ENCODE measurements at regions not wholly inside any gene's neighbourhood (a gene's known extent, or its start where the extent isn't known, plus 50 kb on each side); places are given as distances from the start of the nearest gene placed in this dataset.

GRCh38 chr11:25339281-25339680 is 842.4 kb downstream of the LUZP2 start:
- TF ChIP-seq, protein P1, sequence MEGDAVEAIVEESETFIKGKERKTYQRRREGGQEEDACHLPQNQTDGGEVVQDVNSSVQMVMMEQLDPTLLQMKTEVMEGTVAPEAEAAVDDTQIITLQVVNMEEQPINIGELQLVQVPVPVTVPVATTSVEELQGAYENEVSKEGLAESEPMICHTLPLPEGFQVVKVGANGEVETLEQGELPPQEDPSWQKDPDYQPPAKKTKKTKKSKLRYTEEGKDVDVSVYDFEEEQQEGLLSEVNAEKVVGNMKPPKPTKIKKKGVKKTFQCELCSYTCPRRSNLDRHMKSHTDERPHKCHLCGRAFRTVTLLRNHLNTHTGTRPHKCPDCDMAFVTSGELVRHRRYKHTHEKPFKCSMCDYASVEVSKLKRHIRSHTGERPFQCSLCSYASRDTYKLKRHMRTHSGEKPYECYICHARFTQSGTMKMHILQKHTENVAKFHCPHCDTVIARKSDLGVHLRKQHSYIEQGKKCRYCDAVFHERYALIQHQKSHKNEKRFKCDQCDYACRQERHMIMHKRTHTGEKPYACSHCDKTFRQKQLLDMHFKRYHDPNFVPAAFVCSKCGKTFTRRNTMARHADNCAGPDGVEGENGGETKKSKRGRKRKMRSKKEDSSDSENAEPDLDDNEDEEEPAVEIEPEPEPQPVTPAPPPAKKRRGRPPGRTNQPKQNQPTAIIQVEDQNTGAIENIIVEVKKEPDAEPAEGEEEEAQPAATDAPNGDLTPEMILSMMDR (IDR thresholded peaks at IDR 0.05): no peak
- no peak for TF ChIP-seq POLR2A (IDR thresholded peaks at IDR 0.05)
- no peak overlapping the region for H3K4me3 ChIP-seq
- no peak for DNase-seq
- 73 to 75% methylated on average over 4 of the region's 4 CpGs for WGBS, 2 donors
- intact Hi-C loops (cut with DNase I): no loop called here
- H3K36me3 ChIP-seq: no peaks in the 10 kb centered on the region
- no peaks in the 10 kb centered on the region for H3K9me3 ChIP-seq
- H3K27me3 ChIP-seq: no peaks in the 10 kb centered on the region
- H3K27ac ChIP-seq: no peak overlapping the region
- no peaks in the 10 kb centered on the region for H3K4me1 ChIP-seq

GRCh38 chr11:25349537-25349936 is 852.7 kb downstream of the LUZP2 start:
- Histone ChIP-seq H3K4me3 (no peak overlapping the region), H3K9me3 (no peaks in the 10 kb centered on the region), H3K27me3 (no peaks in the 10 kb centered on the region), H3K27ac (no peak overlapping the region), H3K36me3 (no peaks in the 10 kb centered on the region), H3K4me1 (no peaks in the 10 kb centered on the region)
- TF ChIP-seq, protein P1 (IDR thresholded peaks at IDR 0.05): no peak
- no peak for TF ChIP-seq POLR2A (IDR thresholded peaks at IDR 0.05)
- intact Hi-C loops (cut with DNase I): no loop called here
- 75 to 81% methylated on average over 1 of the region's 1 CpG for WGBS, 2 donors
- DNase-seq: no peak

DNA sequence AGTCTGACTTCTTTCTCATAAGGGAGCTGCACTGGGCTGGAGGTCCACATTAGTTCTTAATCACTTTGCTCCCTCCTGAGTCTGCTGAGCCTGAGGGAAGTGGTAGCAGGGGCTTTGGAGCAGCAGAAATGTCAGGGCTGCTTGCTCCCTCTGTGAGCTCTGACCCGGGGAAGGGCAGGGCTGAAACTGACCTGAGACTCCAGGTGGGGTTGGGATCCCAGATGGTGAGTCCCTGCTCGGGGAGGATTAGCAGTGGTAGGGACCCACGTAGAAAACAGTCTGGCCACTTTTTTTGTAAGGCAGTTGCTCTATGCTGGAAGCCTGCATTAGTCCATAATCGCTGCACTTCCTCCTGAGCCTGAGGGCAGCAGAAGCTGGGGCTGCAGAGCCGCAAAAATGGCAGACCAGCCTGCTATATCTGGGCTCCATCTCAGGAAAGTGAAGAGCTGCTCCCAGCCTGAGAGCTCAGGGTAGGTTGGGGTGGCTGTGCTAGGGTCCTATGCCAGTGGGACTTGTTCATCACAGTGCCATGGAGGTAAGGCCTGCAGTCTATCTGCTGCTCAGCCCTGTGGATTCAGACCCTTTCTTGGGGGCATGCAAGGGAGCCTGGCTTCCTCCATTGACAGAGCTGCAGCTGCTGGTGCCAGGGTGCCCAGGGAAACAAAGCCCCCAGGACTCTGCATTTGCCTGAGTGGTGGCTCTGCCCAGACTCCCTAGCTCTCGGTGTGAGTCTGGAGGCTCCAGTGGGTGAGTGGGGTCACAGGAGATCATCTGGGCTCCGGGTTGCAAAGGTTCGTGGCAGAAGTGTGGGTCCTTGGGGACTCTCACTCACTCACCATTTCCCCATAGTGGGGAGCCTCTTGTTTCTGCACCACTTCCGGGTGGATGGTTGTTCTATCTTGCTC is 854.3 kb downstream of the LUZP2 start:
- intact Hi-C loops (cut with DNase I): no loop called here
- Histone ChIP-seq H3K9me3 (no peaks in the 10 kb centered on the region), H3K4me1 (no peaks in the 10 kb centered on the region), H3K27ac (no peak overlapping the region), H3K36me3 (no peaks in the 10 kb centered on the region), H3K4me3 (no peak overlapping the region), H3K27me3 (no peaks in the 10 kb centered on the region)
- no peak for TF ChIP-seq POLR2A (IDR thresholded peaks at IDR 0.05)
- TF ChIP-seq, protein P1 (IDR thresholded peaks at IDR 0.05): no peak
- no peak for DNase-seq
- WGBS, 2 donors: 74 to 84% methylated on average over 5 of the region's 9 CpGs

- Histone ChIP-seq H3K4me1 (no peaks in the 10 kb centered on the region), H3K9me3 (no peaks in the 10 kb centered on the region), H3K4me3 (no peak overlapping the region), H3K27me3 (no peaks in the 10 kb centered on the region), H3K27ac (no peak overlapping the region), H3K36me3 (no peaks in the 10 kb centered on the region)
- 29 to 77% methylated on average over 2 of the region's 2 CpGs for WGBS, 2 donors
- intact Hi-C loops (cut with DNase I): no loop called here
- no peak for DNase-seq
- TF ChIP-seq POLR2A (IDR thresholded peaks at IDR 0.05): no peak
- TF ChIP-seq, protein P1 (IDR thresholded peaks at IDR 0.05): no peak
These were observed 860.3 kb downstream of the LUZP2 start for GRCh38 chr11:25357133-25357532.

- no peaks in the 10 kb centered on the region for H3K27me3 ChIP-seq
- H3K27ac ChIP-seq: no peak overlapping the region
- 90 to 96% methylated on average over 2 of the region's 2 CpGs for WGBS, 2 donors
- H3K4me3 ChIP-seq: no peak overlapping the region
- no peaks in the 10 kb centered on the region for H3K9me3 ChIP-seq
- H3K4me1 ChIP-seq: no peaks in the 10 kb centered on the region
- H3K36me3 ChIP-seq: no peaks in the 10 kb centered on the region
- TF ChIP-seq, protein P1 (IDR thresholded peaks at IDR 0.05): no peak
- no peak for TF ChIP-seq POLR2A (IDR thresholded peaks at IDR 0.05)
- DNase-seq: no peak
- intact Hi-C loops (cut with DNase I): no loop called here
These were observed 880.6 kb downstream of the LUZP2 start for GRCh38 chr11:25377466-25377865.
